Activated T-cell treated with anti-CD3 and anti-CD28 coated beads, Interleukin-2, amount 50 U/mL, for 72 hours (primary cell): ENCODE measurements at regions not wholly inside any gene's neighbourhood (a gene's known extent, or its start where the extent isn't known, plus 50 kb on each side); places are given as distances from the start of the nearest gene placed in this dataset.
"Not testable (repeated sequence)": the region's sequence is repeated elsewhere in the genome, so short reads cannot be mapped to it uniquely, and the experiment has no call there.

Experiments
- ATAC-seq, 2 donors: fragments of 150-1000 bp; cut with Tn5 transposase; replicated peaks in 1 of 2; 2 replicates each; pipeline ENCODE4 v1.10.0; 2021; ENCODE audit warnings: moderate library complexity in 2 of 2, mild to moderate bottlenecking in 1 of 2
- DNase-seq, 2 donors: peaks; one replicate each; pipeline ENCODE4 v3.0.0; 2021 to 2022; ENCODE audit warnings: mixed read lengths in 1 of 2
- H3K27ac Mint-ChIP-seq: one replicate; pipeline ENCODE4 v1.8.0; 2022; ENCODE audit warnings: mild to moderate bottlenecking, moderate library complexity, mixed read lengths
- H3K27me3 Mint-ChIP-seq: one replicate; pipeline ENCODE4 v1.8.0; 2022; ENCODE audit warnings: low read depth, mixed read lengths
- H3K36me3 Mint-ChIP-seq, 2 donors: one replicate each; pipeline ENCODE4 v1.8.0; 2022; ENCODE audit warnings: mixed read lengths in 2 of 2, mild to moderate bottlenecking in 1 of 2; ENCODE audit not compliant: insufficient read depth in 2 of 2
- H3K4me1 Mint-ChIP-seq: one replicate; pipeline ENCODE4 v1.8.0; 2022; ENCODE audit warnings: low read depth, mixed read lengths
- H3K4me3 Mint-ChIP-seq, 2 donors: one replicate each; pipeline ENCODE4 v1.8.0; 2022; ENCODE audit warnings: mild to moderate bottlenecking in 2 of 2, mixed read lengths in 2 of 2, moderate library complexity in 2 of 2
- H3K9me3 Mint-ChIP-seq, 2 donors: one replicate each; pipeline ENCODE4 v1.8.0; 2022; ENCODE audit warnings: mixed read lengths in 2 of 2

DNA sequence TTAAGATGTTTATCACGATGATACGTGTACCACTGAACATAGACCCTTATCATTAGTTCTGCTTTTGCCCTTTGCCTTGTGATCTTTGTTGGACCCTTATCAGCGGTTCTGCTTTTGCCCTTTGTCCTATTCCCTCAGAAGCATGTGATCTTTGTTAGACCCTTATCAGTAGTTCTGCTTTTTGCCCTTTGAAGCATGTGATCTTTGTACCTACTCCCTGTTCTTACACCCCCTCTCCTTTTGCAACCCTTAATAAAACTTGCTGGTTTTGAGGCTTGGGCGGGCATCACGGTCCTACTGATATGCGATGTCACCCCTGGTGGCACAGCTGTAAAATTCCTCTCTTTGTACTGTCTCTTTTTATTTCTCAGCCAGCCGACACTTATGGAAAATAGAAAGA, 117.0 kb downstream of the SDHAF3 start:
- DNase-seq, H3K36me3 Mint-ChIP-seq, H3K4me1 Mint-ChIP-seq: not testable (repeated sequence)

DNA sequence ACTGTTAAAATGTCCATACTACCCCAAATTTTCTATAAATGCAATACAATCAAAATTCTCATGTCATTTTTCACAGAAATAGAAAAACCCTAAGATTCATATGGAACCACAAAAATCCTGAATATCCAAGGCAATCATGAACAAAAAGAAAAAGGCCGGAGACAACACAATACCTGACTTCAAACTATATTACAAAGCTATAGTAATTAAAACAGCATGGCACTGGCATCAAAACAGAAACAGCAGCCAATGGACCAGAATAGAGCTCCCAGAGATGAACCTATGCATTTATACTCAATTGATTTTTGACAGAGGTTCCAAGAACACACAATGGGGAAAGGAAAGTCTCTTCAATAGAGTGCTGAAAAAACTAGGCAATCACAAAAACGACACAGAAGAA, 128.8 kb downstream of the SDHAF3 start:
- DNase-seq (no peak), ATAC-seq (no peak)
- no peak overlapping the region for H3K4me3 Mint-ChIP-seq
- H3K36me3 Mint-ChIP-seq: peaks cover 2 to 3% of the 10 kb centered on the region in 2 donors
- no peak overlapping the region for H3K27ac Mint-ChIP-seq
- peaks cover 6 to 8% of the 10 kb centered on the region in 2 donors for H3K9me3 Mint-ChIP-seq
- H3K4me1 Mint-ChIP-seq: no peaks in the 10 kb centered on the region
- no peaks in the 10 kb centered on the region for H3K27me3 Mint-ChIP-seq

More for the DNA sequence above, 117.0 kb downstream of the SDHAF3 start:
- H3K9me3 Mint-ChIP-seq: peaks cover 21% of the 10 kb centered on the region in 2 donors
- peaks cover 20% of the 10 kb centered on the region for H3K27me3 Mint-ChIP-seq
- not testable (repeated sequence) for H3K4me3 Mint-ChIP-seq, ATAC-seq, H3K27ac Mint-ChIP-seq

DNA sequence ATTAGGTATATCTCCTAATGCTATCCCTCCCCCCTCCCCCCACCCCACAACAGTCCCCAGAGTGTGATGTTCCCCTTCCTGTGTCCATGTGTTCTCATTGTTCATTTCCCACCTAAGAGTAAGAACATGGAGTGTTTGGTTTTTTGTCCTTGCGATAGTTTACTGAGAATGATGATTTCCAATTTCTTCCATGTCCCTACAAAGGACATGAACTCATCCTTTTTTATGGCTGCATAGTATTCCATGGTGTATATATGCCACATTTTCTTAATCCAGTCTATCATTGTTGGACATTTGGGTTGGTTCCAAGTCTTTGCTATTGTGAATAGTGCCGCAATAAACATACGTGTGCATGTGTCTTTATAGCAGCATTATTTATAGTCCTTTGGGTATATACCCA, 140.7 kb downstream of the SDHAF3 start:
- not testable (repeated sequence) for H3K27ac Mint-ChIP-seq, DNase-seq, H3K9me3 Mint-ChIP-seq, H3K4me3 Mint-ChIP-seq, H3K27me3 Mint-ChIP-seq, ATAC-seq, H3K36me3 Mint-ChIP-seq, H3K4me1 Mint-ChIP-seq

DNA sequence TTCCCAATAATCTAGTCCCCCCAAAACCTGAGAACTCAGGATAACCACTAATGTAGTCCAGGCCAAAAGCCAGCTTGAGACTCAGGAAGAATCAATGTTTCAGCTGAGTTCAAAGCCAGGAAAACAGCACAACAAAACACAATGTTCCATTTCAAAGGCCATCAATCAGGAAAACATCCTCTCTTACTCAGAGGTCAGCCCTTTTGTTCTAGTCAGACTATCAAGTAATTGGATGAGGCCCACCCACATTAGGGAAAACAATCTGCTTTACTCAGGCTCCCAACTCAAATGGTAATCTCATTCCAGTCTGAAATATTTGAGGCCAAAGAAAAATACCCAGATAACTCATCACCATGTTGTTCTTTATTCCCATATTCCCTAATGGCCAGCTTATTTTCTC, 152.2 kb downstream of the SDHAF3 start:
- Mint-ChIP-seq H3K36me3 (no peaks in the 10 kb centered on the region), H3K27me3 (no peaks in the 10 kb centered on the region), H3K9me3 (peaks cover 0 to 3% of the 10 kb centered on the region in 2 donors), H3K27ac (no peak overlapping the region), H3K4me1 (no peaks in the 10 kb centered on the region), H3K4me3 (no peak overlapping the region)
- DNase-seq (no peak), ATAC-seq (no peak)

DNA sequence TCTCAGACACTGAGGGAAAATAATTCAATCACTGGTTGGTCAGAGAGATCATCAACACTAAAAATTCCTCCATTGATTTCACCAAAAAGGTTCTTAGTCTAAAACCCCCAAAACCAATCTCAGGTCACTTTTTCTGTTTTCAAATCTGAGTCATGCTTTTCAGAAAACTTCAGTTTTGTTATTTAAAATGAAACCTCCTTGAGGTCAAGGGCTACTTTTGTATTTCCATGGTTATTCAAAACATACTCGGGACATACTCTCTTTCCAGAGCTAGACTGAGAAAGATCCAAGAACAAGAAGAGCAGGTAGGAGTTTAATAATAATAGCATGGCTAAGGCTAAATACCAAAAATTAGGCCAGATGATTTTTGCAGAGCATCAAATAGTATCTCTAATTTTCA, 152.8 kb downstream of the SDHAF3 start:
- no peaks in the 10 kb centered on the region for H3K36me3 Mint-ChIP-seq
- H3K4me3 Mint-ChIP-seq: no peak overlapping the region
- no peaks in the 10 kb centered on the region for H3K27me3 Mint-ChIP-seq
- no peak overlapping the region for H3K27ac Mint-ChIP-seq
- peaks cover 0 to 3% of the 10 kb centered on the region in 2 donors for H3K9me3 Mint-ChIP-seq
- ATAC-seq (no peak), DNase-seq (no peak)
- no peaks in the 10 kb centered on the region for H3K4me1 Mint-ChIP-seq

DNA sequence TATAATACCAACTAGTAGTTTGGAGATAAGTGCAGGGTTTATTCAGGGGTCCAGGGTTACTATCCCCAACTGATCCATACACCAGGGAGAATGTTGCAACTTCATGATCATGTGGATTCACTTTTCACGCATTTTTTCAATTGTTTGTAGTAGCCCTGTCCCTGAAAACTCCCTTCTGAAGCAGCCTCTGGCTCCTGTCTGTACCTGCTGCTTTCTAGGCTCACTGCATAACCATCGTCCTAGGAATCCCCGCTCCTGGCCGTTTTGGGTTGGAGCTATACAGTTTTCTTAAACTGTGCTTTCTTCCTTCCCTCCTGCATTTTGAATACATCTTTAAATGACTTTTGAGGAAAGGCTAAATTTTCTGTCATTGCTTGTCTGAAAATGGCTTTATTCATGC, 154.1 kb downstream of the SDHAF3 start:
- Mint-ChIP-seq H3K9me3 (peaks cover 0 to 3% of the 10 kb centered on the region in 2 donors), H3K4me1 (no peaks in the 10 kb centered on the region), H3K27ac (no peak overlapping the region), H3K27me3 (no peaks in the 10 kb centered on the region), H3K4me3 (no peak overlapping the region), H3K36me3 (no peaks in the 10 kb centered on the region)
- no peak for DNase-seq
- no peak for ATAC-seq

DNA sequence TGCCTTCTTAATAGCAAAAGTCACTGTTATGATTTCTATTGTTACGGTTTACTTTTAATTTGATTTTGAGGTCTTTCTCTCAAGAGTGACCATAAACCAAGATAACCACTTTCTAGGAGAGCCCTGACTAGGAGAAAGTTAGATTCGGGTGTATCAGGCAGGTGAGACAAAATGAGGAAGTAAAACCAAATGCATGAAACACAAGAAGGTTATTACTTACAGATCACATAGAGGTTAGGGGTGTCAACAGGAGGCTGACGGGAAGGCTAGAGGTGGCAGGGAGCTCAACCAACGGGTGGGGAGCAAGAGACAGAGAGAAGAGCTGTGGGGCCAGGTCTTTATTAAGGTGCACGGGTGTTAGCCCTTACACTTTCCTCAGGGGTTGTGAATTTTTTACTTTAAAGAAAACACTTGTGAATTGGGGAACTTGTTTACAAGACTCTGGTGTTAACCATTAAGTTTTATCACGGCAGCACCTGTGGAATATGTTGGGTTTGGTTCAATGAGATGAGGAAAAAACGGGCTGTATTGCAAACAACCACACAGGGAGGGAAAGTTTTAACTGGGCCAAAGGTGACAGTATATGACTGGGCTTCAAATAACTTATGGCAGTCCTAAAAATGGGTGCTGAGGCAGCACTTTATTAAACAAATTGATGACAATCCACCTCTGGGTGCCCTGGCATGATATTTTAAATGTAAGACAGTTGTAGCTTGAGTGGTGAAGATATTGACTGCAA, 154.9 kb downstream of the SDHAF3 start:
- Mint-ChIP-seq H3K27ac (no peak overlapping the region), H3K4me3 (no peak overlapping the region), H3K36me3 (no peaks in the 10 kb centered on the region), H3K4me1 (no peaks in the 10 kb centered on the region), H3K9me3 (peaks cover 0 to 3% of the 10 kb centered on the region in 2 donors), H3K27me3 (no peaks in the 10 kb centered on the region)
- DNase-seq (no peak), ATAC-seq (no peak)

DNA sequence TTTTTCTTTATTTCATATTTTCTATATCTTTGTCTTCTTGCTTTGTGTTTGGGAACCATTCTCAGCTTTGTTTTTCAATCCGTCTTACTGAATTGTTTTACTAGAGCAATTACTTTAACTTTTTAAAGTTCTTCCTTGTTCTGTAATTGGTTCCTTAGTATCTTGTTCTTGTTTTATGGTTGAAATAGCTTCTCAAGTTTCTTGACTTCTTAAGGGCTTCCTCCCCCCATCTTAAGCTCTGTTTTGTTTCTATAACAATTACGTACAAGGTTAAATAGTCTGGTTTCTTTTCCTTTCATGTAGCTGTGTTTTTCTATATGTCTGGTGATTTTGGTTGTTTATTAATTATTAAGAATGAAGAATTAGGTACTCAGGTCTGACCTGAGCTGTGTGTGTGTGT, 158.0 kb downstream of the SDHAF3 start:
- Mint-ChIP-seq H3K9me3 (peaks cover 0 to 3% of the 10 kb centered on the region in 2 donors), H3K27me3 (no peaks in the 10 kb centered on the region), H3K27ac (no peak overlapping the region), H3K36me3 (no peaks in the 10 kb centered on the region), H3K4me3 (no peak overlapping the region), H3K4me1 (no peaks in the 10 kb centered on the region)
- DNase-seq: no peak
- no peak for ATAC-seq

DNA sequence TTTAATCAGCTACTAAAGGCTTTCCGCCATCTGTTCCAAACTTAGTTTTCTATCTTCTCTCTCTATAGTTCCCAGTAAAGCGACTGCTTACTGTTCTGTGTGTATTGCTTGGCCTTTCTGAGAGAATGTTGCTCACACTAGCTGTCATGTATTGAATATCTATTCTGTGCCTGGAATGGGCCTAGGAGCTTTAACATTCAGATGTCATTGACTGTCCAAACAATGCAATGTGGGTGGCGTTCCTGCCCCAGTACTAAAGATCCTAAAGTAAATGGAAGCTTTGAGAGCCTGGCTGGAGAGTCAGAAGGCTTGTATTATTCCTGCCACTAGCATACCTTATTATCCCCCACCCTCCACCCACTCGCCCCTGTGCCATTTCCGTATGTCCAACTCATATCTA, 163.5 kb downstream of the SDHAF3 start:
- Mint-ChIP-seq H3K27me3 (no peaks in the 10 kb centered on the region), H3K4me3 (no peak overlapping the region), H3K9me3 (no peaks in the 10 kb centered on the region), H3K36me3 (no peaks in the 10 kb centered on the region), H3K4me1 (no peaks in the 10 kb centered on the region), H3K27ac (no peak overlapping the region)
- DNase-seq: no peak
- no peak for ATAC-seq

DNA sequence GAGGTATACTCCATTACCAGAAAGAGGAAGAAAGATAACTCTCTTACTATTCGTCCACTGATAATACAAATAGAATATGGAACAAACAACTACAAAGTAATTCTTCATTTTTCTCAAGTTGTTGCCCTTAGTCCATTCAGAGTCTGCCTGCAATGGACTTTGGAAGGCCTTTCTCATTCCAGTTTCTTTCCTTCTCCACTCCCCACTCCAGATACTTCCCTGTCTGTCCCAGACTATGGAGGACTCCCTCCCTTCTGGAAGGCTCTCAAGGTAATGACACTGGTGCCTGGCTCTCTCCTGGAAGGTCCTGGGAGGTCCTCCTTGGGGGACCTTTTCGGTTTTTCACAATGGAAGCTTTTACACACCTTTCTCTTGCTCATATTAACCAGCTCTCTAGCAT, 167.8 kb downstream of the SDHAF3 start:
- DNase-seq (no peak), ATAC-seq (no peak)
- Mint-ChIP-seq H3K4me1 (no peaks in the 10 kb centered on the region), H3K27ac (peak overlapping the region; percentile 25), H3K36me3 (no peaks in the 10 kb centered on the region), H3K27me3 (peaks cover 4% of the 10 kb centered on the region), H3K9me3 (no peaks in the 10 kb centered on the region), H3K4me3 (no peak overlapping the region)

DNA sequence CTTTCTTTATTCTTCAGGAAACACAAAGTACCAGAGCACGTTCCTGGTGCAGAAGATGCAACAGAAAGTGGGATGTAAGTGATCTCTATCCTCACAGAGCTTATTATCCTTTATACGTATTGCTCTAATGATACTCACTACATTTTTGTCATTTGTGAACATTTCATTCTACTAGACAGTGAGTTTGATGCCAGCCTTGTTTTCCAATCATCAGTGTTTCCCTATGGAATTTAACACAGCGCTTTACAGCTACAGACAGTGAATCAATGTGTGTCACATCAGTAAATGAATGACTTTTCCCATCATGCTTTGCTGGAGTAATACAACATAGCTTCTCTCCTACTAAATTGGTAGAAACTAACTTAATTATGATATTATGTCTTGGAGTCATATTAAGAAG, 175.5 kb downstream of the SDHAF3 start:
- DNase-seq: no peak
- no peak overlapping the region for H3K4me3 Mint-ChIP-seq
- peaks cover 5% of the 10 kb centered on the region for H3K27me3 Mint-ChIP-seq
- H3K36me3 Mint-ChIP-seq: no peaks in the 10 kb centered on the region
- no peak for ATAC-seq
- H3K4me1 Mint-ChIP-seq: no peaks in the 10 kb centered on the region
- no peaks in the 10 kb centered on the region for H3K9me3 Mint-ChIP-seq
- no peak overlapping the region for H3K27ac Mint-ChIP-seq

DNA sequence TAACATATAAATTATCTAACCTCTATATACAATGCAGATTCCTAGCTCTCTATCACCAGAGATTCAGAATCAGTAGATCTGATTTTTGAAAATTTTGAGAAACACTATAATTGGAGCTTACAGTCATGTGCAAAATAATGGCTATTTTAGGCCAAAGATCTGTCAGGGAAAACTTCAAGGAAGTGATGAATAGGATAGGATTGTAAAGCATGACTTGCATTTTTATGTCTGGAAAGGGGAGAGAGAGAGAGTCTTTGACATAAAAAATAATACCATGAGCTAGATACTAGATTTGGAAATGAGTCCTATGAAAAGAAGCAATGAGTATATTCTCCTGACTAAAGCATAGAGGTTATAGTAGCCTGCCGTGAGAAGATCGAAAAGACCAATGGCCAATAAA, 181.1 kb downstream of the SDHAF3 start:
- H3K9me3 Mint-ChIP-seq: no peaks in the 10 kb centered on the region
- no peaks in the 10 kb centered on the region for H3K4me1 Mint-ChIP-seq
- H3K36me3 Mint-ChIP-seq: no peaks in the 10 kb centered on the region
- DNase-seq (no peak), ATAC-seq (no peak)
- H3K4me3 Mint-ChIP-seq: no peak overlapping the region
- no peak overlapping the region for H3K27ac Mint-ChIP-seq
- no peaks in the 10 kb centered on the region for H3K27me3 Mint-ChIP-seq

DNA sequence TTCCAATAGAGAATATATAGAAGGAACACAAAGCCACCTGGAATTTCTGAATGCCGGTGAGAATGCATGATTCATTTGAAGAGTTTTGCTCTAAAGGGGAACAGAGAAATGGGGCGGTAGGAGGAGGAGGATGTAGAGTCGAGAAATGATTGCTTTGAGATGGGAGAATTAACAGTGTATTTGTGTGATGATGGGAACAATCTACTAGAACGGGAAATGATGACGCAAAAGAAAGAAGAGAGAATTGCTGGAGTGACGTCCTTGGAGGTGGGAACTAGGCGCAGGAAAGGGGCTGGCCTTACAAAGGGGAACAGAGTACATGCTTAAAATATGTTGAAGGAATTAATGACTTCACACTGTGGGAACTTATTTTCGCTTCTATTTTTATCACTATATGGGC, 188.1 kb downstream of the SDHAF3 start:
- H3K27me3 Mint-ChIP-seq: no peaks in the 10 kb centered on the region
- DNase-seq (no peak), ATAC-seq (no peak)
- no peaks in the 10 kb centered on the region for H3K9me3 Mint-ChIP-seq
- no peaks in the 10 kb centered on the region for H3K36me3 Mint-ChIP-seq
- H3K4me3 Mint-ChIP-seq: no peak overlapping the region
- H3K4me1 Mint-ChIP-seq: no peaks in the 10 kb centered on the region
- no peak overlapping the region for H3K27ac Mint-ChIP-seq

DNA sequence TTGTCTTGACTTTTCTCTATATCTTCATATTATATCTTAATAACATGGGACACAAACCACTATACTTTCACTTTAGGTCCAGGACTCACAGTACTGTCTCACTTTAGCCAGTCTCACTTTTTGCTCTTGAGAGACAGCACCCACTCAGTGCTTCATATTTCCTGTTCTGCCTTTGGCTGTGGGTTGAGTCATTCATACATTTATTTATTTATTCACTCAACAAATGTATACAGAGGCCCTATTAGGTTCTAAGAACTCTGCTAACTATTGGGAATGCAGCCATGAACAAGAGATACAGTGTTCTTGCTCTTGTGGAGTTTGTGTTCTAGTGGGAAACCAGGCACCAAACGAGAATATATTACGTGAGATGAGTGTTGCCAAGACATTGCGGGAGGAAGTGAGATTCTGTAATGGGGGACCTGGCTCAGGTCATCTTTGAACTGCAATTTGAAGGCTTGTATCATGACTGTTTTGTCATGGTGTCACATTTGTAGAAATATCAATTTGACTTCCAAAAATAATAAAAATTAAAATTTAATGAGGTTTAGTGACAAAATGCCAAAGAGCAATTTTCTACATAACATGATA, 190.1 kb downstream of the SDHAF3 start:
- Mint-ChIP-seq H3K27ac (no peak overlapping the region), H3K4me3 (no peak overlapping the region), H3K36me3 (no peaks in the 10 kb centered on the region), H3K27me3 (no peaks in the 10 kb centered on the region), H3K9me3 (peaks cover 0 to 2% of the 10 kb centered on the region in 2 donors), H3K4me1 (no peaks in the 10 kb centered on the region)
- no peak for ATAC-seq
- DNase-seq: no peak
